OCI-M1 (cell line): ENCODE measurements at regions not wholly inside any gene's neighbourhood (a gene's known extent, or its start where the extent isn't known, plus 50 kb on each side); places are given as distances from the start of the nearest gene placed in this dataset.
"Not testable (repeated sequence)": the region's sequence is repeated elsewhere in the genome, so short reads cannot be mapped to it uniquely, and the experiment has no call there.

ENCODE experiments used
- DNase-seq: peaks from one replicate; lab custom pipeline; 2025; lab: John Stamatoyannopoulos, UW

DNA sequence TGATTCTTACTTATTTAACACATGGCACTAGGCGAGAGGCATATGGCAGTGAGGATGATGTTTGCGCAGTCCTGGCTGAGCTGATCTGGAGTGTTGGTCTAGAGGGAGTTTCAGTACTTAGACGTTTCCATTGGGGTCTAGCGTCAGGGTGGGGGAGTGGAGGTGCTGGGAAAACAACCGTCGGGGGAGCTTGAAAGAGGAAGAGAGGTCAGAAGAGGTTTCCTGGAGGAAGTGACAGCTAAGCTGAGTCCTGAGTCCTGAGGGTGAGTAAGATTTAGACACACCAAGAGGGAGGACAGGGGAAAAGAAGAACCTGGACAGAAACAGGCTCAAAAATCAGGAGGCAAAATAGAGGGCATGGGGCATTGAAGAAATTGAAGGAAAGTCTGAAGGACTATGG is 81.4 kb downstream of the ALOX5AP start:
- DNase-seq, result no peak

DNA sequence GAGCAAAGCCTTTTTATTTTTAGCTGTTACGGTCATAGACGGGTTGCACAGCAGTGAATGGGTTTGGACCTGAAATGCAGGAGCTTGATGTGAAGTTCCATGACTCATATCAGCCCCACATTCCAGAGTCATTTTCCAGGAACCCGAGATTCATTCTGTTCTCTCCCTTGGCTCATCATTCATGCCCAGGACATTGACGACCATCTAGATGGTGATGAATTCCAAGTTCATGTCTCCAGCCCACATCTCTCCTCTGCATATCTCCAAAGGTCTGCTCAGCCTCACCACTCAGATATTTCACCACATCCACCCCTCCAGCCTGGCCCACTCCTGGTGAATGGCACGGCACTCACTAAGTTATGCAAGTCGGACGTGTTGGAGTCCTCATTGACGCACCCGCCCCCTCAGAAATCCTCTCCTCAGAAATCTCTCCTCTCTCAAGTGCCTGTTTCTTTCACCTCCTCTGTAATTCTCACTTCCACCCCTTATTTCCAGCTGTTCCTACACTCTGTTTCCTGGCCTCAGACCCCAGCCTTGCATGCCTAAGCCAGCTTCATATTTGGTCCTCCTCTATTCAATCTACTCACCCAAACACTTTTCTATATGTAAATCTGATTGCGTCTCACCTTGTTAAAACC is 83.1 kb downstream of the ALOX5AP start:
- no peak for DNase-seq

DNA sequence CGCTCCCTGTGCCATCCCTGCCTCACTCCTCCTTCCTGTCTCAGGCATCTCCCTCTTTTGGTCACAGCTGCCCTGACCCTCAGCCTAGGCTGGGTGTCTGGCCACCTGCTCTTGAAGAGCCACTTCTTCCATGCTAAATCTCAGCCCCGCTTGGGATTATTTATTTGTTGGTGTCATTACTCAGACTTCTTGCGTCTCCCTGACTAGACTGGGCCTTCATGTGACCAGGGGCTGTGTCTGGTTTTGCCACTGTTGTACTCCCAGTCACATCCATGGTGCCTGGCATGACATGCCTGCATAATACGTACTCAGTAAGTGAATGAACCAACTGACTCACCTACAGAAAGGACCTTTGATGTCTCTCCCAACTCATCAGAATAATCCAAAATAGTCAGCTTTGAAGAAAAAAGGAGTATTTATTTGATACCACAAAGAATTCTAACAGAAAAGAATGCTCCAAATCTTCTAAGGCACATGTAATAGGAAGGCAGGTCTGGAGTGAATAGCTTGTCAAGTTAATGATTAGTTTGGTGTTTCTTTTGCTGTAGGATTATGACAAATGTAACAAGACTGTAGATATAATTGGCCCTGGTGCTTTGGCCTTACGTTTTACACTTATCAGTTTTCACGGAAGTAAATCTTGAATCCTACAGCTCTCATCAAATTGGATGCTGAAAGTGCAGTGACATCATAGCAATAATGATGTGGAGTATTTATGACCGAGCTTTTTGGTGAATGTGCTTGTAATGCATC is 84.0 kb downstream of the ALOX5AP start:
- no peak for DNase-seq

DNA sequence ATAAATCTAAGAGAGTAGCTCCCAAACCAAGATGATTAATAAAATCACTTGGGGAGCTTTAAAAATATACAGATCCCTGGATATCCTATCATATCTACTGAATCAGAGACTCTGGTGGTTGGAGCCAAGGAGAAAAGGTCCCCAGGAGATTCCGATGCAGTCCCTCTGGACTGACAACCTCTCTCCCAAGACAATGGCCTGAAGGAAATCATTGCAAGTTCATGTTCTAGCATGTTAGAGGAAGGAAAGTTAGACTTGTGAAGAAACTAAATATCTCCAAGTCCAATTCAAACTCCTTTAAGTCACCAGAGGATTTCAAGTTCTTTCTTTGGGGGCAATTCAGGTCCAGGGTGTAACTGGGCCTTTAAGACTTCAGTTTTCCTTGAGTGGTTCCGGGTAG is 84.7 kb upstream of the MEDAG start:
- DNase-seq, result no peak

DNA sequence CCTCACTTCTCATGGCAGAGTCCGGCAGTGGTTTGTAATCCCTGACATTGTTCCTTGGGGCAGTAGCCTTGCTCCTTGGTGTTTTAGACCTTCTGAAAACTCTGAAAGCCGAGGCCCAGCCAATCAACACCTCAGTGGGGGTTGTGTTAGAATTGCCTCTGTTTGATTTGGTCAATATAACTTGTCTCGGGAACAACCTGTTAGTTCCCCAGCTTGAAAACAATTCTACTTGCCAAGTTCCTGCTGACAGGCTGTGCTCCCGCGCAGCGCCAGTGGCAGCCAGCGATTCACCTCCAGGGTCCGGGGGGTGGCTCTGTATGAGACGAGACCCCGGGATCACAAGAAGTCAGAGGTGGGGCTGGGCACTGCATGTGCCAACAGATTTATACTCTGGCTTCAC is 81.4 kb upstream of the MEDAG start:
- no peak for DNase-seq

DNA sequence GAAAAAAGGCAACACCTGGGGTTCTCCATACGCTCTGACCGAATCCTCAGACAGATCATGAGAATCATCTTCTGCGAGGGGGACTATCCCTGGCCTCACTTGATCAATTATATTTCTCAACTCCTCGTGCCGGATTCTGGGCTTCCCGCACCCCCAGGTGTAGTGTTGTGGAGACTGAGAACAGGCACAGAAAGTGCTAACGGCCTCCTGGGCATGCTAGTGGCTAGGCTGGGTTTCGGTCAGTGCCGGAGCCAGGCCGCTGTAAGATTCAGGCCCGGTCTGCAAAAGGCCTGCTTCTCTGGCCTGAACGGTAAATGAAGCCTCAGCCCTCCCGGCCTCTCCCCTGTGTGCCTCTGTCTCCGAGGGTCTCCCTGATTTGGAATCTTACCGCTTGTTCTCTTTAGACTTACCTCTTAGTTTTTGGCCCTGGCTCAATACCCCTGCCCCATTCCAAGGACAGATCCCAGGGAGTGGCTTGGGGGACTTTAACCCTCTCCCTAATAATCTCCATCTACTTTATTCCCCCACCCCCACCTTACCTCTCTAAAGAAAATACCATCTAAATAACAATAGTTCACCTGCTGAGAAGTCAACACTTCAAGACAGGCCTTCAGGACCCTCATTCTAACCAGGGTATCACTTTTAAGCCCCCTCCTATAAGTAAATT is 79.0 kb upstream of the MEDAG start:
- DNase-seq, result no peak

DNA sequence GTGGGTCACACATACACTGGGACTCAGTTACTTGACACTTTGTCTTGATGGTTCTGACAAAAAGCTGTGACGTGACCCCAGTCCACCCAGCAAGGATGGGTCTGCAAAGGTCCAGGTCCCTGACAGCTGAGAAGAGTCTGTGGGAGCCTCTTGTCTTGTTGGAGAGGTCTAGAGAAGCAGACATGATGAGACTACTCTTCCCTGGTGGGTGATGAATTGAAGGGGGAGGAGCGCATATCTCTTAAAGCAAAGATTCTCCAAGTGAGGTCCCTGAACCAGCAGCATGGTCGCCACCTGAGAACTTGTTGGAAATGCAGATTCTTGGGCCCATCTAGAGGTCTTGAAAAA is 78.5 kb upstream of the MEDAG start:
- DNase-seq, result no peak

DNA sequence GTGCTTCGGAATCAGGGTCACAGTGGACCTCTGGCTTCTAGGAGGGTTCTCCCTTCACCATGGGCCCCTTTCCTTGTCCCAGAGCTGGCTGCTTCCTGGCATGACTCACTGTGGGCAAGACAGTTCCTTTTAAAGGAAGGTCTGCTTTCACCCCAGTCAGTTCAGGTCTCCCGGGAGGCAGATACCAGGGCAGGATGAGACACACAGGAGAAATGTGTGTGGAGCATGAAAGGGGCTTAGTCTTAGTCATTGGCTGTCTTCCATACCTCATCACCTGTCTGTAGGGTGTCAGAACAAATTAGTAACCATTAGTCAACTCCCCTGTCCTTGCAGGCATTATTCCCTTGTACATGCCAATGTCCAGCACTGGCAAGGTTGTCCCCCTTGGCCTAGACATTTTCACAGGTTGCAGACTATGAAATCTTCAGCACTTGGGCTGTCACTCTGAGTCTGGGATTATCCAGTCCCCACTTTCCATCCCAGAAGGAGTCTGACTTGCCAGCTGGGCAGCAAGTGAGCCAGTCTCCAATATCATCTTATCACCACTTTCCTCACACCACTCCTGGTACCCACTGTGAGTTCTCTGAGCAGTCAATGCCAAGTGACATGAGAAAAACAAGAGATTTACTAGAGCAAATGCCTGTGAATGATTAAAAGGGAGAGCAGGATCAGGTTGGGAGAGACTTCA is 76.8 kb upstream of the MEDAG start:
- no peak for DNase-seq

DNA sequence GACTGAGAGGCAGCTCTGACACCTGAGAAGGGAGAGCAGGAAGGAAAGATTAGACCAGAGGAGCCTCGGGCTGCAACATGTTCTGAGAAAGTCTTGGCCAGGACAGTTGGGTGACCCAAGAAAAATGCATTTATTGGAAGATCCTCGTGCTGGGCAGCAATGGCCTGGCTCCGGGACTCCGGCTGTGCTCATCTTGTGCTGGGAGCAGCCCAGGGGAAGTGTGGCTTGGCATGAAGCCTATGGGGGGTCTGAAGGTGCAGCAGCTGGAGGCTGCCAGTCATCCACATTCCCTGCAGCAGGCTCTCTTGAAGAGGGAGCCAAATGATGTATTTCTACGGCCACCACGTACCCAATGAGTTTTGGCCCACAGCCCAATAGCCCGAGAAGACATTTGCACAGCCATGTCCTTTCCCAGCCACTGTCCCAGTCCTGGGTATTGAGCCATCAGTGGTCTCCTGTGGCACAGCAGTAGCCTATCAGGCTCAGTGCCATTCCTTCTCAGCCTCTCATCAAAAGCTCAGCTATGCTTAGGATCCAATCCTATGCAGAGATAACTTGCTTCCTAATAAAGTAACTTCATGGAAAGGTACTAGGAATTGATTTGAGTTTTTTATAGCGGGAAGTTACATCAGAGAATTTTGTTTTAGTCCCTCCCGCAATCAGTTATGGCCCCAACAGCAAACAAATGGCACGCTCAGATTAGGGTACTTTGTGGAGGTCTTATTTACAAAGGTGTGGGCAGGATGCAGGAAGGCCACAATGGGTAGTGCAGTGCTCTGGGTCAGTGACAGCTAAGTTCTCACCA is 76.0 kb upstream of the MEDAG start:
- DNase-seq, result no peak

DNA sequence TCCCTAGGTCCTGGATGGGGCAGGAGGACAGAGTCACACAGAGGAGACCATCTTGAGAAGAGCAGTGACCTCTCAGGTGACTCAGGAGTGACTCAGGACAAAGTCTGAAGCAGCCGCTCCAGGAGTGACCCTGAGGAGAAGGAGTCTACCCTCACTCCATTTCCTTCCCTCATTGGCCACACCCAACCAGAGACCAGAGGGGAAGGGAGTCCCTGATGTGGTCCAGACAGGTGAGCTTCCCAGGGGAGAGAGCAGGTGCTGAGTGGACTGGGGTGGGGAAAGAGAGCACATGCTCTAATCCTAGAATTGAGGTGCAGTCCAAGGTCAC is 75.5 kb upstream of the MEDAG start:
- DNase-seq, result no peak

DNA sequence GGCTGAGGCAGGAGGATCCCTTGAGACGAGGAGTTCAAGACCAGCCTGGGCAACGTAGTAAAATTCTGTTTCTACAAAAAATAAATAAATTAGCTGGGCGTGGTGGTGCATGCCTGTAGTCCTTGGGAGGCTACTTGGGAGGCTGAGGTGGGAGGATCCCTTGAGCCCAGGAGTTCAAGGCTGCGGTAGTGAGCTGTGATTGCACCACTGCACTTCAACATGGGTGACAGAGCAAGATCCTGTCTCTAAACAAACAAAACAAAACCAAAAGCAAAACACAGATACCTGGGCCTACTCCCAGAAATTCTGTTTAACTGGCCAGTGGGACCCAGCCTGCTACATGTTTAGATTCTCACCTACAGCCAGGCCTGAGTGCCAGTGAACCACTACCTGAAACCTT is 74.6 kb upstream of the MEDAG start:
- no peak for DNase-seq

DNA sequence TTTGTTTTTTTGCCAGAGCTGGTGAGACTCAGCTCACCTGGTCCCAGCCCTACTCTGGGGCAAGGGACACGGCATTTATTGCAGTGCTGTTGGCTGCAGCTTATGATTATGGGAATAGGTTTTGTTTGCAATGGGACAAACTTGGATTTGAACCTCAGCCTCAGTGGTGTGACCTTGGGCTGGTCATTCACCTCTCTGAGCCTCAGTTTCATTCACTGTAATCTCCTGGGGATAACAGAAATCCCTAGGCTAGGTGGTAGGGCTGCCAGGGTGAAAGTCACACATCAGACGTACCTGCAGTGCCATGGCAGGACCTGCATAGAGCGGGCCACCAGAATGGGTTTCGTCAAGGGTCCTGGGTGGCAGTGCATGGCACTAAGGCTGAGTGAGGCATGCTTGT is 73.7 kb upstream of the MEDAG start:
- DNase-seq, result no peak

DNA sequence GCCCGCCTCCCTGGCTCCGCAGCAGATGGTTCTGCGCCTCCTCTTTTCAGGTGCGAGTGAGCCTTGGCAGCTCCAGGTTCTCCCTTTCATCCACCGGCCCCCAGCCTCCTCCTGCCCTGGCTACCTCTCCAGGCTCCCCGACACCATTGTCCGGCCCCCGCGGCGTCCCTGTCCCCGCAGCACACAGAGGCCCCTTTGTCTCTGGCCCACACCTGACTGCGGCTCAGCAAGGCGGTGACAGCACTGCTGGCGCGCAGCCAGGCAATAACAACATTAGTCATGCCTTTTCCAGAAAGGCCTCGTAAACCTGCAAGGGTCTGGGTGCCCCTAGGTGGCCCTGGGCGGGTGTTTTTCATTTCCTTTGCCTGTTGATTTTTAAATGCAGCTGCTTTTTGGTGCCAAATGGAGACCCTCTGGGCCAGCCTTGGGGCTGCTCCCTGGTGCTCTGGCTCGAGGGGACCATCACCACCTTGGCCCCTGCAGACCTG is 73.2 kb upstream of the MEDAG start:
- DNase-seq, result no peak

DNA sequence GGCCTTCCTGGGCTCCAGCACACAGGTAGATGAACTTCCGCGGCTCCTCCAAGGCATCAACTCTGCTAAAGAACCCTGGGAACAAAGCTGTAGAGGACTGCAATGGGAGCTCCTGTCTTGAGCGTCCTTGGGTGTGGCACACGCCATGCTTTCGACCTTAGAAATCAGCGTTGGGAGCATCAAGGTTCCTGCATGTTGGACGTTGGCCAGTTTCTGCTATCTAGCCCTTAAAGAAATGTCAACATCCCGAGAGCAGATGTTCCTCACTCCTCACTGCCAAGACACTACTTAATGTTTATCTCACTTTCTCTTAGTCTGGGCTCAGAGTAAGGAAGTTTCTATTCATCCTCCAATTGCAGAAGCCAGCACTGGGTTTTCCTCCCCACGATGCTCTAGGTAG is 70.6 kb upstream of the MEDAG start:
- DNase-seq, result no peak

DNA sequence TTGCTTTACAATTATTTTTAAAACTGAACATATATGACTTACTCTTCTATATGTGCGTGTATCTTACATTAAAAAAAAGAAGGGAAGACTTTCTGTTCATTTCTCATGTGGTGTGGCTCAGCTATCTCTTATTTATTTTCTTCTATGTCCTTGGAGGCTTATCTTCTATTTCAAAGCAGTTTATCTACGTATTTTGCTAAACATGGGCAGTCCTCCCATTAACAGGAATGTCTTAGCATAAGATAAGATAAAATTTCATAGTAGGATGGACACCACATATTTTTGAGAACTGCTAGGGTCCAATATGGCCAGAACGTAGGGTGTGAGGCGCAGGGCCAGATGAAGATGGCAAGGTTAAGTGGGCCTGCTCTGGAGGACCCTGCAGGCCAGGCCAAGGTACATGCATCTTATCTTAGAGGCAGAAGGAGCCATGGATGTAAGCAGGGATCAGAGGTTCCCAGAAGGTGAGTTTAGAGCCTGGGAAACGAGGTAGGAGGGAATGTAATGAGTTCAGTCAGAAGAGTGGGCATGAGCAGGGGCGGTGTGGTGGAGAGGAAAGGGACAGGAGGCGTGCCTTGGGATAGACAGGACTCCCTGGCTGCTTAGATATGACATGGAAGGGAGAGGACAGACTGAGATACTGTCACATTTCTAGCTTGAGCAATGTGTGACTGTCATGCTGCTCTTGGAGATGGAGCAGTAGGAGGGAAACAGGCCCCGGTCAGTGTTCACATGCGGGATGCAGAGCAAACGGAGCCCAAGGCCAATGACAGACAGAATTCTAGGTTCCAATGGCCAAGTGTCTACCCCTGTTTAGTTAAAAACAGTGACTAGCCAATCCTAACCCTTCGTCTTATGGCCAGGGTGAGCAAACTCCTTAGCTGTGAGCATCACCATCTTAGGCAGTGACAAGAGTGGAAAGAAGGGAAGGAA is 68.6 kb upstream of the MEDAG start:
- no peak for DNase-seq

DNA sequence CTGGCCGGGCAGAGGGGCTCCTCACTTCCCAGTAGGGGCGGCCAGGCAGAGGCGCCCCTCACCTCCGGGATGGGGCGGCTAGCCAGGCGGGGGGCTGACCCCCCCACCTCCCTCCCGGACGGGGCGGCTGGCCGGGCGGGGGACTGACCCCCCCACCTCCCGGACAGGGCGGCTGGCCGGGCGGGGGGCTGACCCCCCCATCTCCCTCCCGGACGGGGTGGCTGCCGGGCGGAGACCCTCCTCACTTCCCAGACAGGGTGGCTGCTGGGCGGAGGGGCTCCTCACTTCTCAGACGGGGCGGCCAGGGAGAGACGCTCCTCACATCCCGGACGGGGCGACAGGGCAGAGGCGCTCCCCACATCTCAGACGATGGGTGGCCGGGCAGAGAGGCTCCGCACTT is 66.4 kb upstream of the MEDAG start:
- not testable (repeated sequence) for DNase-seq

DNA sequence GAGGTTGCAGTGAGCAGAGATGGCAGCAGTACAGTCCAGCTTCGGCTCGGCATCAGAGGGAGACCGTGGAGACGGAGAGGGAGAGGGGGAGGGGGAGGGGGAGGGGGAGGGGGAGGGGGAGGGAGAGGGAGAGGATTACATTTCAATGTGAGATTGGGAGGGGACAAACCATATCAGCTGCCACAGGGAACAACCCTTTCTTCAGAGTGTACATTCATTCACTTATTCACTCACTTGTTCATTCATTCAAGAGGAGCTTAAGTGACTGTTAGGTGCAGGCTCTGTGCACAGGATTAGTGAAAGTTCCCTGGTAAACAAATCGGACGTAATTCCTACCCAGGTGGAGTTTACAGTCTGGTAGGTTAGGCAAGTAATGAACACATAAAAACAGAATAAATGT is 65.6 kb upstream of the MEDAG start:
- no peak for DNase-seq

DNA sequence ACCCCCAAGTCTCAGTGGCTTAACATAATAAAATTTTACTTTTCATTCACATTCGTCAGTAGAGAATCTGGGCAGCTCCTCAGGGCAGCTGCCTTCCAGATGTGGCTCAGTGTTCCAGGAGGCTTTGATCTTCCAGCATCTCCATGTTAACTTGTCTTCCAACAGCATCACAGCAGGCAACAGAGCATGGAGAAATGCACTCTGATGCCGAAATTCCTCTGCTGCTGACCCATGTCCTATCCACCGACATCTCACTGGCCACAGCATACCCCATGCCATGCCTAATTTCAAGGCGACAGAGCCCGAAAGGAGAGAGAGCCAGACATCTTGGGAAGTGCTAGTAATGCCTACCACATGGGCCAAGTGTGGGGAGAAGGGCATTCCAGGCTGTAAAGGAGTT is 64.9 kb upstream of the MEDAG start:
- DNase-seq, result no peak

DNA sequence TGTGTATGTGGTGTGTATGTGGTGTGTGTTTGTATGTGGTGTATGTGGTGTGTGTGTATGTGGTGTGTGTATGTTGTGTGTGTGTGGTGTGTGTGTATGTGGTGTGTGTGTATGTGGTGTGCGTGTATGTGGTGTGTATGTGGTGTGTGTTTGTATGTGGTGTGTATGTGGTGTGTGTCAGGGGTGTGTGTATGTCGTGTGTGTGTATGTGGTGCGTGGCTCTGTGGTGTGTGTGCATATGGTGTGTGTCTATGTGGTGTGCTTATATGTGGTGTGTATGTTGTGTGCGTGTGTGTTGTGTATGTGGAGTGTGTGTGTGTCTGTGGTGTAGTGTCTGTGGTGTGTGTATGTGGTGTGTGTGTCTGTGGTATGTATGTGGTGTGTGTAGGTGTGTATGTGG is 62.5 kb upstream of the MEDAG start:
- no peak for DNase-seq

DNA sequence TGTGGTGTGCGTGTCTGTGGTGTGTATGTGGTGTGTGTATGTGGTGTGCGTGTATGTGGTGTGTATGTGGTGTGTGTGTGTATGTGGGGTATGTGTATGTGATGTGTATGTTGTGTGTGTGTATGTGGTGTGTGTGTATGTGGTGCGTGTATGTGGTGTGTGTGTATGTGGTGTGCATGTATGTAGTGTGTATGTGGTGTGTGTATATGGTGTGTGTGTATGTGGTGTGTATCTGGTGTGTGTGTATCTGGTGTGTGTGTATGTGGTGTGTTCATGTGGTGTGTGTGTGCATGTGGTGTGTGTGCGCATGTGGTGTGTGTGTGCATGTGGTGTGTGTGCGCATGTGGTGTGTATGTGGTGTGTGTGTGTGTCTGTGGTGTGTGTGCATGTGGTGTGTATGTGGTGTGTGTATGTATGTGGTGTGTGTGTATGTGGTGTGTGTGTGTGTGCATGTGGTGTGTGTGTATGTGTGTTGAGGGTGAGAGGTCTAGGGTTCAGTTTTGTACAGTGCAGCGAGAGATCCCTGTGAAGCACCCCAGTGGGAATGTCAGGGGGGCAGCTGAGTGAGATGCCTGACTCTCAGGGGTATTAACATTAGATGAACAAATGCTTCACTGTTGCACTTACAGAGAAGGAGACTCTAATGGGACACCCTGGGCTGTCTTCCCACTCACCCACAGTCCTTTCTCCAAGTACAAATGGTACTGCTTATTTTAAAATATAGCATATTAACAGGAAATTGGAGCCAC is 61.3 kb upstream of the MEDAG start:
- peak; percentile 0 for DNase-seq
